A549 (cell line): ENCODE measurements at regions not wholly inside any gene's neighbourhood (a gene's known extent, or its start where the extent isn't known, plus 50 kb on each side); places are given as distances from the start of the nearest gene placed in this dataset.
"Not testable (repeated sequence)": the region's sequence is repeated elsewhere in the genome, so short reads cannot be mapped to it uniquely, and the experiment has no call there.

ENCODE experiments used
- ATAC-seq, 2 experiments: fragments of 200-7000 bp in 1 of 2; fragments of >200 bp in 1 of 2; cut with Nextera tagmentation in 1 of 2; cut with Tn5 transposase in 1 of 2; 3 replicates each; pipeline versions ENCODE4 v1.8.0 to v1.9.1; 2018 to 2020; ENCODE audit warnings: mild to moderate bottlenecking in 1 of 2, moderate library complexity in 1 of 2
- CTCF ChIA-PET: fragments of 300-600 bp; sonication (Branson Sonifier 250); formaldehyde crosslinking; extraction: SDS; loops from one replicate; lab custom pipeline; 2021; ENCODE audit warnings: antibody characterized with exemption, inconsistent platforms; lab: Yijun Ruan, JAX
- POLR2A ChIA-PET: fragments of 350-600 bp; formaldehyde crosslinking; extraction: SDS; loops from one replicate; lab custom pipeline; 2021; ENCODE audit warnings: antibody characterized with exemption, inconsistent platforms; lab: Yijun Ruan, JAX
- DNase-seq, 2 experiments: peaks; one replicate each; pipeline versions ENCODE4 v3.0.0 to v3.0.0-alpha.2; 2011 to 2016; ENCODE audit warnings: low read depth in 1 of 2, low spot score in 1 of 2
- FAIRE-seq: peaks from 2 replicates; lab custom pipeline; 2011; peaks lifted over from hg19 to GRCh38; lab: Jason Lieb, UNC
- H3K27ac ChIP-seq, 2 experiments: fragments of >200 bp; sonication (Bioruptor Twin); formaldehyde crosslinking; 3 replicates each; pipeline ENCODE4 v1.5.1; 2016 to 2017
- H3K4me1 ChIP-seq: fragments of >200 bp; sonication (Bioruptor Twin); formaldehyde crosslinking; 3 replicates; pipeline ENCODE4 v1.6.1; 2016
- H3K4me2 ChIP-seq: fragments of >200 bp; sonication (Bioruptor Twin); formaldehyde crosslinking; 3 replicates; pipeline ENCODE4 v1.6.1; 2016
- H3K4me3 ChIP-seq: fragments of >200 bp; sonication (Bioruptor Twin); formaldehyde crosslinking; 3 replicates; pipeline ENCODE4 v1.5.1; 2016
- H3K9me3 ChIP-seq: fragments of >200 bp; sonication (Bioruptor Twin); formaldehyde crosslinking; 3 replicates; pipeline ENCODE4 v1.6.1; 2016
- CBX2 ChIP-seq: fragments of 200-600 bp; sonication (generic); IDR thresholded peaks from 2 replicates; pipeline ENCODE4 v1.6.1; 2016; ENCODE audit warnings: low read depth, mild to moderate bottlenecking, borderline replicate concordance
- CEBPB ChIP-seq, 2 experiments: fragments of >200 bp in 1 of 2; sonication (Bioruptor Twin) in 1 of 2; formaldehyde crosslinking in 1 of 2; IDR thresholded peaks; 2 replicates each; pipeline ENCODE4 v1.6.1; 2012 to 2016
- CHD4 ChIP-seq: fragments of 200-600 bp; sonication (generic); IDR thresholded peaks from 2 replicates; pipeline ENCODE4 v1.6.1; 2016; ENCODE audit warnings: antibody characterized with exemption, mild to moderate bottlenecking, borderline replicate concordance
- ELK1 ChIP-seq: fragments of 150-350 bp; IDR thresholded peaks from 2 replicates; pipeline ENCODE4 v1.6.1; 2014; ENCODE audit warnings: low read depth, mild to moderate bottlenecking, low read length
- ESRRA ChIP-seq: fragments of 150-350 bp; IDR thresholded peaks from 2 replicates; pipeline ENCODE4 v1.6.1; 2014; ENCODE audit warnings: mild to moderate bottlenecking, low read length, borderline replicate concordance
- FOSB ChIP-seq: fragments of 250-450 bp; sonication (Bioruptor Pico); IDR thresholded peaks from 2 replicates; pipeline ENCODE4 v1.5.0; 2020; ENCODE audit warnings: mild to moderate bottlenecking, moderate library complexity
- FOSL2 ChIP-seq, 2 experiments: fragments of 450-650 bp in 1 of 2; fragments of >200 bp in 1 of 2; sonication (Bioruptor Twin) in 1 of 2; formaldehyde crosslinking; IDR thresholded peaks; 2 replicates each; pipeline versions ENCODE4 v1.5.0 to v1.6.1; 2016 to 2020; ENCODE audit warnings: mild to moderate bottlenecking in 1 of 2, moderate library complexity in 1 of 2
- HES2 ChIP-seq: fragments of >200 bp; sonication (Bioruptor Twin); formaldehyde crosslinking; IDR thresholded peaks from 2 replicates; pipeline ENCODE4 v1.6.1; 2016
- HEYL ChIP-seq: fragments of 250-450 bp; sonication (Bioruptor Pico); IDR thresholded peaks from 2 replicates; pipeline ENCODE4 v1.8.0; 2021; ENCODE audit warnings: mild to moderate bottlenecking, moderate library complexity
- HOXB13 ChIP-seq: fragments of 250-450 bp; sonication (Bioruptor Pico); IDR thresholded peaks from 2 replicates; pipeline ENCODE4 v1.5.0; 2020; ENCODE audit warnings: low read depth, mild to moderate bottlenecking, moderate library complexity
- JUN ChIP-seq, 2 experiments: fragments of >200 bp; sonication (Bioruptor Twin); formaldehyde crosslinking; IDR thresholded peaks; 2 replicates in 1 of 2; 3 replicates in 1 of 2; pipeline ENCODE4 v1.6.1; 2016 to 2017
- MAFK ChIP-seq: fragments of 450-650 bp; IDR thresholded peaks from 2 replicates; pipeline ENCODE4 v1.6.1; 2014; ENCODE audit not compliant: partially characterized antibody
- MYC ChIP-seq: IDR thresholded peaks from 2 replicates; pipeline ENCODE4 v1.6.1; 2012; ENCODE audit warnings: mild to moderate bottlenecking, inconsistent platforms, low read length, improper control_type of control experiment, borderline replicate concordance
- PHF8 ChIP-seq: fragments of 200-600 bp; sonication (generic); IDR thresholded peaks from 2 replicates; pipeline ENCODE4 v1.6.1; 2016; ENCODE audit warnings: low read depth, mild to moderate bottlenecking, antibody characterized with exemption, moderate library complexity, borderline replicate concordance
- RAD21 ChIP-seq, 2 experiments: fragments of >200 bp in 1 of 2; sonication (Bioruptor Twin) in 1 of 2; formaldehyde crosslinking in 1 of 2; IDR thresholded peaks in 1 of 2; conservative IDR thresholded peaks in 1 of 2; 2 replicates in 1 of 2; 3 replicates in 1 of 2; pipeline ENCODE4 v1.6.1; 2012 to 2018; ENCODE audit warnings: inconsistent platforms in 1 of 2
- RCOR1 ChIP-seq: fragments of 150-350 bp; IDR thresholded peaks from 2 replicates; pipeline ENCODE4 v1.6.1; 2014; ENCODE audit warnings: antibody characterized with exemption, low read length, low read depth
- RFX5 ChIP-seq: fragments of 450-650 bp; IDR thresholded peaks from 2 replicates; pipeline ENCODE4 v1.7.1; 2014; ENCODE audit warnings: antibody characterized with exemption, mild to moderate bottlenecking, moderate library complexity
- TFCP2L1 ChIP-seq: fragments of 250-450 bp; sonication (Bioruptor Pico); IDR thresholded peaks from 2 replicates; pipeline ENCODE4 v1.5.0; 2021; ENCODE audit warnings: mild to moderate bottlenecking
- ZC3H11A ChIP-seq: fragments of 450-650 bp; IDR thresholded peaks from 2 replicates; pipeline ENCODE4 v1.6.1; 2014; ENCODE audit warnings: antibody characterized with exemption, mild to moderate bottlenecking
- ZSCAN20 ChIP-seq: fragments of 250-450 bp; sonication (Bioruptor Pico); IDR thresholded peaks from 2 replicates; pipeline ENCODE4 v1.8.0; 2022; ENCODE audit warnings: mild to moderate bottlenecking, moderate library complexity
- WGBS: methylation state at CpG from one replicate; pipeline ENCODE4 v1.1.6; 2017; ENCODE audit errors: missing lambda C conversion rate; 5-methylcytosine and 5-hydroxymethylcytosine counted together
- TF ChIP-seq, protein P1 (sequence below): fragments of 450-650 bp; IDR thresholded peaks from 2 replicates; pipeline ENCODE4 v1.6.1; 2014; ENCODE audit warnings: antibody characterized with exemption

DNA sequence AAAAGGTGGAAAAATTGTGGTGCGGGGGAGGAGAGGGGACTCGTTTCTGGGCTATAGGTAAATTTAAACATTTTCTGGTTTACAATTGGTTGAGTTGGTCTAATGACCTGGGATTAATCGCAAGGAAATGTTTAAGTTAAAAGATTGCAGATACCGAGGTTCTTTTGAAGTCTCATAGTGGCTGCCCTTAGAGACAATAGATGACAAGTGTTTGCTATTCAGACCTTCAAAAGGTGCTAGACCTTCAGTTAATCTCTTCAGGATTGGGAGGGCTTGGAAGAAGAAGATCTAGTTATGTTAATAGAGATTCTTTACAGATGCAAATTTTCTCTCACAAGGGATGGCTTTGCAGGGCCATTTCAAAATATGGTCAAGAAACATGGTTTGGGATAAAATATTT lies 2286.1 kb upstream of the AGA start:
- H3K9me3 ChIP-seq, result no peaks in the 10 kb centered on the region
- no peak for ATAC-seq
- no peak for TF ChIP-seq MYC
- TF ChIP-seq, protein P1, sequence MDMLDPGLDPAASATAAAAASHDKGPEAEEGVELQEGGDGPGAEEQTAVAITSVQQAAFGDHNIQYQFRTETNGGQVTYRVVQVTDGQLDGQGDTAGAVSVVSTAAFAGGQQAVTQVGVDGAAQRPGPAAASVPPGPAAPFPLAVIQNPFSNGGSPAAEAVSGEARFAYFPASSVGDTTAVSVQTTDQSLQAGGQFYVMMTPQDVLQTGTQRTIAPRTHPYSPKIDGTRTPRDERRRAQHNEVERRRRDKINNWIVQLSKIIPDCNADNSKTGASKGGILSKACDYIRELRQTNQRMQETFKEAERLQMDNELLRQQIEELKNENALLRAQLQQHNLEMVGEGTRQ, result no peak
- TF ChIP-seq CEBPB (IDR thresholded peaks at IDR 0.05), result no peak
- no peak for TF ChIP-seq MAFK
- no peak for TF ChIP-seq CBX2
- TF ChIP-seq RCOR1, result no peak
- TF ChIP-seq PHF8, result no peak
- TF ChIP-seq ELK1, result no peak
- TF ChIP-seq, all 56 proteins: peak for 0
- H3K4me1 ChIP-seq, result no peaks in the 10 kb centered on the region
- no peak for DNase-seq
- H3K27ac ChIP-seq, result no peak overlapping the region
- WGBS, result 37% methylated on average over 4 of the region's 4 CpGs
- CTCF ChIA-PET, result no interaction called here
- no peak for FAIRE-seq
- POLR2A ChIA-PET, result no interaction called here
- no peak overlapping the region for H3K4me2 ChIP-seq
- no peak overlapping the region for H3K4me3 ChIP-seq

GRCh38 chr4:179736820-179737219 lies 2294.6 kb upstream of the AGA start:
- H3K4me2 ChIP-seq, H3K4me3 ChIP-seq, ATAC-seq, FAIRE-seq, H3K27ac ChIP-seq, H3K9me3 ChIP-seq, H3K4me1 ChIP-seq, CTCF ChIA-PET, POLR2A ChIA-PET, DNase-seq: not testable (repeated sequence)
- 18% methylated on average over 4 of the region's 6 CpGs for WGBS

DNA sequence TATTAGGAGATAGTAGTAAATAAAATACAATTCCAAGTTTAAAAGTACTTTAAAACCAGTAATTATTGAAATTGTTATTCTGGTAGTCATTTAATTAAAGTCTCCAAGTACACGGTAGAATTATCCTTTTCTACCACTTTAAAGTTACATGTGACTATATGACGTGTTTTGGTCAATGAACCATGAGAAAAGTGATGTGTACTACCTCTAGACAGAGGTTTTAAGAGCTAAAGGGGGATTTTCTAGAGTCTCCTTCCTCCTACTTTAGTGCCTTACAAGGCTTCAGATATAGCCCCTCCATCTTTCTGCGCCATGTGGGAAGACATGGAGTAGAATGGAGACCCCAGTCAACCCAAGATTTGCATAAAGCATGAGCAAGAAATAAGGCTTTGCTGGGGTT lies 2296.6 kb upstream of the AGA start:
- ChIA-PET POLR2A (no interaction called here), CTCF (no interaction called here)
- ATAC-seq, result no peak
- DNase-seq, result no peak
- TF ChIP-seq RCOR1, result no peak
- no peak for TF ChIP-seq HOXB13
- no peak for TF ChIP-seq JUN (IDR thresholded peaks at IDR 0.05)
- no peak for TF ChIP-seq CHD4
- no peak for TF ChIP-seq TFCP2L1
- TF ChIP-seq FOSL2 (IDR thresholded peaks at IDR 0.05), result no peak
- no peak for TF ChIP-seq FOSL2 (CRISPR knock-in tag; IDR thresholded peaks at IDR 0.05)
- TF ChIP-seq RAD21 (conservative IDR thresholded peaks at IDR 0.05 in 1 of 2, IDR thresholded peaks at IDR 0.05 in 1 of 2), result no peak
- no peak for TF ChIP-seq ZSCAN20 (CRISPR knock-in tag)
- no peak for TF ChIP-seq HEYL (CRISPR knock-in tag)
- no peak for TF ChIP-seq ELK1
- TF ChIP-seq HES2, result no peak
- TF ChIP-seq ZC3H11A, result no peak
- no peak for TF ChIP-seq RFX5
- no peak for TF ChIP-seq PHF8
- TF ChIP-seq ESRRA, result no peak
- no peak for TF ChIP-seq FOSB
- no peak overlapping the region for H3K27ac ChIP-seq
- no peaks in the 10 kb centered on the region for H3K9me3 ChIP-seq
- H3K4me2 ChIP-seq, result no peak overlapping the region
- no peak overlapping the region for H3K4me3 ChIP-seq
- 18% methylated on average over 3 of the region's 3 CpGs for WGBS
- no peak for FAIRE-seq
- no peaks in the 10 kb centered on the region for H3K4me1 ChIP-seq
